Aorta (tissue), 5 donors: ENCODE measurements at regions not wholly inside any gene's neighbourhood (a gene's known extent, or its start where the extent isn't known, plus 50 kb on each side); places are given as distances from the start of the nearest gene placed in this dataset.

Experiments
- ATAC-seq: fragments of 200-7000 bp; cut with Tn5 transposase; one replicate; pipeline ENCODE4 v1.9.1; 2022; ENCODE audit warnings: moderate library complexity; ENCODE audit not compliant: low FRiP score
- DNase-seq, 2 donors: peaks; one replicate each; pipeline ENCODE4 v3.0.0-alpha.2; 2020
- H3K27ac ChIP-seq, 2 donors: one replicate each; pipeline ENCODE4 v1.5.1; 2013; ENCODE audit warnings: low read length in 2 of 2, mild to moderate bottlenecking in 2 of 2, moderate library complexity in 2 of 2, control low read depth in 1 of 2, inconsistent platforms in 1 of 2, low read depth in 1 of 2
- H3K27me3 ChIP-seq, 2 donors: one replicate each; pipeline ENCODE4 v1.6.1; 2013; ENCODE audit warnings: control low read depth in 1 of 2, low read length in 1 of 2, mild to moderate bottlenecking in 1 of 2, moderate library complexity in 1 of 2; ENCODE audit not compliant: insufficient read depth in 2 of 2, control insufficient read depth in 1 of 2
- H3K36me3 ChIP-seq, 2 donors: one replicate each; pipeline ENCODE4 v1.6.1; 2013; ENCODE audit warnings: control low read depth in 1 of 2, low read length in 1 of 2, mild to moderate bottlenecking in 1 of 2; ENCODE audit not compliant: insufficient read depth in 2 of 2, control insufficient read depth in 1 of 2
- H3K4me1 ChIP-seq, 2 donors: one replicate each; pipeline ENCODE4 v1.6.1; 2013; ENCODE audit warnings: low read length in 2 of 2, control low read depth in 1 of 2, mild to moderate bottlenecking in 1 of 2, moderate library complexity in 1 of 2; ENCODE audit not compliant: insufficient read depth in 2 of 2, control insufficient read depth in 1 of 2
- H3K4me3 ChIP-seq, 2 donors: one replicate each; pipeline ENCODE4 v1.5.1; 2013; ENCODE audit warnings: low read length in 2 of 2, control low read depth in 1 of 2, mild to moderate bottlenecking in 1 of 2
- H3K9me3 ChIP-seq: one replicate; pipeline ENCODE4 v1.6.1; 2013; ENCODE audit warnings: mild to moderate bottlenecking, low read length; ENCODE audit not compliant: control insufficient read depth
- whole genome bisulfite sequencing, 2 donors: extraction: QIAGEN DNeasy Blood & Tissue Kit; methylation state at CpG; one replicate each; pipeline ENCODE4 v1.1.7; 2013; 5-methylcytosine and 5-hydroxymethylcytosine counted together
- intact Hi-C, 2 donors: fragments of 100-400 bp; cut with DNase I; formaldehyde crosslinking; loops; one replicate each; pipeline versions ENCODE4 v1.14.2 to v1.15.0; 2022
- donor health status: healthy with polysubstance abuse.
- donor health status: Bipolar disorder and iron deficiency.
- donor health status: DM: no; HTN: no; CAD: no.
- donor health status: DM: no; HTN: no; CAD: no.
- donor health status: DM: yes; HTN: yes; CAD: no.

DNA sequence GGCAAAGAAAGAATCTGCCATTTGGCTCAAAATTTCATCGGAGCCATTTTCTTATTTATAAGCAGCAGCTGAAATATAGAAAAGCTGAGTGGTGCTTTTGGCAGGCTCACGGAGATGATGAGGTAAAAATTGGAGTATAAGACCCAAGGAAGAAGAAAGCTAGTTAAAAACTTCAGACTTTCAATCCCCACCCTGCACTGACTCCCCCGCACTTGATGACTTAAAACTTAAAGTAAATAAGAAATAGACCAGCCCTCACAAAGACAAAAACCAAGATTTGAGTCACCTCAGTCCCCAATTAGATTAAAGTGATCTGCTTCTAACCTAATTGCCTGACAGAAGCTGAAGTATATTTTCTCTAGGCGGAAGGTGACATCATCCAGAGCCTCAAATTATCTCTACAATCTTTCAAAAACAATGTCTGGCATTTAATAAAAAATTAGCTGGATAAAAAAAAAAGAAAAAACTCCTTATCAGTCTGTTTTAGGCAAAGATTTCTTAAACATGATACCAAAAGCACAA lies 124.0 kb upstream of the PJA2 start:
- no peak overlapping the region for H3K4me3 ChIP-seq
- intact Hi-C loops = no loop called here
- H3K27ac ChIP-seq = no peak overlapping the region
- 11 to 19% methylated on average over 4 of the region's 4 CpGs for WGBS, 2 donors
- DNase-seq = no peak
- H3K27me3 ChIP-seq = no peaks in the 10 kb centered on the region
- peaks cover 5 to 9% of the 10 kb centered on the region in 2 donors for H3K4me1 ChIP-seq
- H3K36me3 ChIP-seq = no peaks in the 10 kb centered on the region
- ATAC-seq = no peak
- no peaks in the 10 kb centered on the region for H3K9me3 ChIP-seq

DNA sequence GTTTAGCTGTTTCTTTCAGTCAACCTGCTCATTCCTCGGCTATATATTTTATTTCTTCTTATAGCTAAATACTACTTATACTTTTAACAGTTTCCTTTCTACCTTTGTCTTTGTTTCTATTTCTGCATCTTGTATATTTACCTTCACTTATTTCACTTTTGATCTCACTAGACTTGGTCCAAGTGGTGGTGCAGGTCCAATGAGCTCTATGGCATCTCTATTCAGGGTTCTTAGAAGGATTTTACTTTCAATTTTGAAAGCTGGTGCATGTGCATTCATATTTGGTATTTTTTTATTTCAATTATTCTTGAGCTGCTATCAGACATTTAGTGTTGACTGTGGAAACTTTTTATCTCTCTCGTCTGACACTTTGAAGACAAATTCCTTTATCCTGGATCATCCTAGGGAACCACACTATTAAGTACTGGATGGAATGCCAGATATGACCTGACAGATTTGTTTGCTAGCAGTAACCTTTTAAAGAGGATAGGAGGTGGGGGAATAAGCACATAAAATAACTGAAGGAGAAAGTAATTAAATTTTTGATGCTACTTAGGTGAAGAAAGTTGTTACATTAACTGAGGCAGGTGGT lies 123.1 kb upstream of the PJA2 start:
- 49 to 52% methylated on average over 2 of the region's 2 CpGs for WGBS, 2 donors
- Histone ChIP-seq H3K4me3 (no peak overlapping the region), H3K27ac (no peak overlapping the region), H3K4me1 (peaks cover 5 to 9% of the 10 kb centered on the region in 2 donors), H3K9me3 (no peaks in the 10 kb centered on the region), H3K27me3 (no peaks in the 10 kb centered on the region), H3K36me3 (no peaks in the 10 kb centered on the region)
- DNase-seq = no peak
- intact Hi-C loops = no loop called here
- ATAC-seq = no peak

DNA sequence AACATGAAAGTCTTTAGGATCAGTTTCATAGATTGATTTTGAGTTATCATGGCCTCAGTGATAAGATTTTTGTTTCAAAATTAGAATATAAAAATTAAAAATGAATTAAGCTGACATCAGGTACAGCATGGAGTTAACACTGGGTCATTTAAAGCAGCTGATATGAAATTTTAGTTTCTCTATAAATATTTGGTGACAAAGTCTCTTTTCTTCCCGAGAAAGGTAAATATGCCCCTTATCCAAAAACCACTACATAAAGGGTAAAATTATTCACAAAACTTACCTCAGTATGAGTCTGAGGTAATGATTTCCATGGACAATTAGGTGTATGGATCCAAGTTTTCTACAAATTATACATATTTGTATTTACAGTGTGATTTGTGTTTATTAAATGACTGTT lies 121.5 kb upstream of the PJA2 start:
- Histone ChIP-seq H3K27ac (no peak overlapping the region), H3K36me3 (no peaks in the 10 kb centered on the region), H3K27me3 (no peaks in the 10 kb centered on the region), H3K4me3 (no peak overlapping the region), H3K9me3 (no peaks in the 10 kb centered on the region), H3K4me1 (peaks cover 5 to 9% of the 10 kb centered on the region in 2 donors)
- no peak for ATAC-seq
- intact Hi-C loops = no loop called here
- WGBS, 2 donors = 36 to 53% methylated on average over 1 of the region's 1 CpG
- DNase-seq = no peak

DNA sequence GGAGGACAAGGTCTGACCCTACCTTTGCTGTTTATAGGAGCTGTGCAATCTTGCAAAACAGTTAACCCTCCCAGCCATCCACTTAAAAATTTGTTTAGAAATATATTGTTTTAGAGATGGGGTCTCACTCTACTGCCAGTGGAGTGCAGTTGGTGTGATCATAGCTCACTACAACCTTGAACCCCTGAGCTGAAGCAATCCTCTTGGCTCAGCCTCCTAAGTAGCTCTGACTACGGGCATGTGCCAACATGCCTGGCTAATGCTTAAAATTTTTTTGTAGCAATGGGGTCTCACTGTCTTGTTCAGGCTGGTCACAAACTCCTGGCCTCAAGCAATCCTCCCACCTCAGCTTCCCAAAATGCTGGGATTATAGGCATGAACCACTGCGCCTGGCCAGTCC lies 120.2 kb upstream of the PJA2 start:
- ATAC-seq (no peak), DNase-seq (no peak)
- Histone ChIP-seq H3K9me3 (no peaks in the 10 kb centered on the region), H3K27me3 (no peaks in the 10 kb centered on the region), H3K4me3 (no peak overlapping the region), H3K4me1 (peaks cover 5 to 9% of the 10 kb centered on the region in 2 donors), H3K36me3 (no peaks in the 10 kb centered on the region), H3K27ac (peak overlapping the region in 1 of 2 donors; percentile 51)
- 54 to 62% methylated on average over 2 of the region's 2 CpGs for WGBS, 2 donors
- intact Hi-C loops = no loop called here

DNA sequence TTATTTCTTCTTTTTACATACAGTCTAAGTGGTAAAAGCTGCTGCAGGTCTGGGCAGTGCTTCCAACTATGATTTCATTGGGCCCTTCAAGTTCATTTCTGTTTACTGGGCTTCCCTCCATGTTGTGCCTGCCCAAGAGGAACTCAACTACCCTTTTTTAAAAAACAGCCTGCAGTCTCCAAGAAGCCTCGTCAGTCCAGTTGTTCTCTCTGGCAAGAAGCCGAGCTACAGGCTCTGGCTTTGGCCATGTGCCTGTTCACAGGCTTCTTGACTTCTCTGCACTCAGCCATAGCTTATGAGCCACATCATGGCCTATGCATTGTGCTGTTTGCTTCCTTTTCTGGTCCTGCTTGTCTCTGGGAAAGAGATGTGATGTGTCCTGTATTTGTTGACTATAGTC lies 119.7 kb upstream of the PJA2 start:
- ATAC-seq (peak; percentile 73), DNase-seq (peak in 1 of 2 donors; percentile 70)
- H3K4me3 ChIP-seq = no peak overlapping the region
- WGBS, 2 donors = 0 to 2% methylated on average over 2 of the region's 2 CpGs
- intact Hi-C loops = no loop called here
- H3K9me3 ChIP-seq = no peaks in the 10 kb centered on the region
- H3K27me3 ChIP-seq = no peaks in the 10 kb centered on the region
- H3K4me1 ChIP-seq = peaks cover 5 to 9% of the 10 kb centered on the region in 2 donors
- H3K27ac ChIP-seq = peak overlapping the region in 1 of 2 donors; percentile 51
- no peaks in the 10 kb centered on the region for H3K36me3 ChIP-seq

DNA sequence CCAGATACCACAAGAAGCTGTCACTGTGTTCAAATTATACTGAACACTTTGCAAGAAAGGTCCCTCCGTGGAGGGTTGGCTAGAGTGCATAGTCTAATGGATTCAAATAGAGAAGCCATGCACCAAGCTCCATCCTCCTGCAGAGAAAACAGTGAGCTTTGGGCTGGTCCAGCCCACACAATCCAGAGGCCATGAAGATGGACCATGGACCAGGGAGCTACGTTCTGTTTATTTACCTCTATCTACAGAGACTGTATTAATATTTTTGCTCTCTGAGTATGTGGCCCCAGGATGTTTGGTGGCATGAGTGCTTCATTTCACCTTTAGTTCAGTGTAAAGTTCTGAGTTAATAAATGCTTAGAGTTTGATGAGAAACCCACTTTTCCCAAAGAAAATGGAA lies 114.8 kb upstream of the PJA2 start:
- Histone ChIP-seq H3K4me1 (peaks cover 1 to 2% of the 10 kb centered on the region in 2 donors), H3K9me3 (no peaks in the 10 kb centered on the region), H3K27ac (no peak overlapping the region), H3K27me3 (no peaks in the 10 kb centered on the region), H3K36me3 (no peaks in the 10 kb centered on the region), H3K4me3 (no peak overlapping the region)
- ATAC-seq = no peak
- no peak for DNase-seq
- intact Hi-C loops = no loop called here
- 89 to 90% methylated on average over 2 of the region's 2 CpGs for WGBS, 2 donors

DNA sequence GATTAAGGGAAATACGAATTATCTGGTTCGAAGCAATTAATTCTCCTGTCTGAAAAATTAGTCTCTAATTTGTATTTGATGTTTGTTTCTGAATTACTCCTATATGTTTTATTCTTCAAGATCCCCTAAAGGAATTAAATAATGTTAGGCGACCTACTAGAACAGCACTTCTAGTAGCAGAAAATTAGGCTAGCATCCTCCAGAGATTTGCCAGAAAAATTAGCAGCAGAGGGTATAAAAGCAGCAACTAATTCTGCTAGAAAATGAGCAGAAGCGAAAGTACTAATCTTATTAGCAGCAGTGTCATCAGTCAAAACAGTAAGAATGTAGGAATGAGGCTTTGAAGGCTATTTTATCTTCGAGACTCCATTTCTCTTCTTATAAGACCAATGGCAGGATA lies 114.3 kb upstream of the PJA2 start:
- H3K4me3 ChIP-seq = no peak overlapping the region

DNA sequence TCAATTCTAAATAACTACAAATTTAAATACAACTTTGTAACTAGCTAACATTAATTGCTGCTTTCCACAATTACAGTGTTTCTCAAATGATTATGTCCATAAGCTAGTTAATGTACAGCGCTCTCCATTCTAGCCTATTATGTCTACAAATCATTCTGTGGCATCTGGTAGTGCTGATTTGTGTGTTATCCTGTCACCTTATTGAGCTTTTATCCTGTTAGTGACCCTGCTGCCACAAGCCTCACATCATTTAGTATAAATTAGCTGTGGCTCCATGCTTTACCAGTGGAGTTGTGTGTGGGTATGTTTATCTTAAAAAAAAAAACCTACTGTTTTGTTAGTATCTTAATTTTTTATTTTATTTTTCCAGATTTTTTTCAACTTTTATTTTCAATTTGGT lies 112.6 kb upstream of the PJA2 start:
- DNase-seq = no peak
- H3K27ac ChIP-seq = no peak overlapping the region
- WGBS, 2 donors = 90 to 92% methylated on average over 1 of the region's 1 CpG
- H3K4me1 ChIP-seq = peaks cover 0 to 2% of the 10 kb centered on the region in 2 donors
- intact Hi-C loops = no loop called here
- no peaks in the 10 kb centered on the region for H3K9me3 ChIP-seq
- no peak for ATAC-seq
- no peaks in the 10 kb centered on the region for H3K36me3 ChIP-seq
- H3K27me3 ChIP-seq = no peaks in the 10 kb centered on the region
- H3K4me3 ChIP-seq = no peak overlapping the region

More for the DNA sequence above, 114.3 kb upstream of the PJA2 start:
- ATAC-seq = no peak
- no peak overlapping the region for H3K27ac ChIP-seq
- no peaks in the 10 kb centered on the region for H3K36me3 ChIP-seq
- WGBS, 2 donors = 95 to 96% methylated on average over 5 of the region's 5 CpGs
- H3K4me1 ChIP-seq = peaks cover 0 to 2% of the 10 kb centered on the region in 2 donors
- DNase-seq = no peak
- no peaks in the 10 kb centered on the region for H3K27me3 ChIP-seq
- intact Hi-C loops = no loop called here
- no peaks in the 10 kb centered on the region for H3K9me3 ChIP-seq

DNA sequence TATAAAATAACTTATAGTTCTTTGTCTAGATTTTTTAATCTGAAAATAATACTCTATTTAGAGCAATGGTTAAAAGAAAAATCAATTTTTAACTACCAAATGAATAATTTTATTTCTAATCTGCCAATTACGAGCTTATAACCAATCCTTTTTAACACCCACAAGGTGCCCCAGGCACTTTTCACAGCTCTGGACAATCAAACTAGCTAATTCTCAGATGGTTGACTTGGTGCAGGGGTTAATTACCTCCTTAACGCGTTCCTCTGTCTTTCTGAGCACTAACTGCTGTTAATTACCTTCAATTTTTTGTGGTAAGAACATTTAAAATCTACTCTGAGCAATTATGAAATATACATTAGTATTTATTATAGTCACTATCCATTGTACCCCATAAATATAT lies 109.6 kb upstream of the PJA2 start:
- H3K27me3 ChIP-seq = no peaks in the 10 kb centered on the region
- DNase-seq (no peak), ATAC-seq (no peak)
- no peak overlapping the region for H3K27ac ChIP-seq
- no peaks in the 10 kb centered on the region for H3K36me3 ChIP-seq
- WGBS, 2 donors = 77 to 83% methylated on average over 3 of the region's 3 CpGs
- H3K4me1 ChIP-seq = peaks cover 0 to 2% of the 10 kb centered on the region in 2 donors
- no peak overlapping the region for H3K4me3 ChIP-seq
- H3K9me3 ChIP-seq = no peaks in the 10 kb centered on the region
- intact Hi-C loops = no loop called here
